ENCODE measurements at regions not wholly inside any gene's neighbourhood (a gene's known extent, or its start where the extent isn't known, plus 50 kb on each side); places are given as distances from the start of the nearest gene placed in this dataset.

DNA sequence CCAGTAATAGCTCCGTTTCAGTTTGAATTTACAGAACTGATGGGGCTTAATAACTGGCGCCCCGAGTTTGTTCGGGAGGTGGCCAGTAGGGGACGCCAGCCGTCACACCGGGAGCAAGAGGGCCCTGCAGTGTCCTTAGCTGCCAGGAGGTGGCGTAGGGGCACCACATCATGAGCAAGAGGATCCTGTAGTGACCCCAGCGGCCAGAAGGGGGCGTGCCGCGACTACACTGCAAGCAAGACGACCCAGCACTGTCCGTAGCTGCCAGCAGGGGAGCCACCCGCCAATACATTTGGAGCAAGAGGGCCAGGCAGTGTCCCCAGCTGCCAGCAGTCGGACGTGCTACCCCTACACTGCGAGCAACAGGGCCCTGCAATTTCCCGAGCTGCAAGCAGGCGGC, 663.7 kb upstream of the B3GAT1 start (continued):
- no peak for TF ChIP-seq FOXP4 (CRISPR knock-in tag; IDR thresholded peaks at IDR 0.05)
- TF ChIP-seq, protein P1, sequence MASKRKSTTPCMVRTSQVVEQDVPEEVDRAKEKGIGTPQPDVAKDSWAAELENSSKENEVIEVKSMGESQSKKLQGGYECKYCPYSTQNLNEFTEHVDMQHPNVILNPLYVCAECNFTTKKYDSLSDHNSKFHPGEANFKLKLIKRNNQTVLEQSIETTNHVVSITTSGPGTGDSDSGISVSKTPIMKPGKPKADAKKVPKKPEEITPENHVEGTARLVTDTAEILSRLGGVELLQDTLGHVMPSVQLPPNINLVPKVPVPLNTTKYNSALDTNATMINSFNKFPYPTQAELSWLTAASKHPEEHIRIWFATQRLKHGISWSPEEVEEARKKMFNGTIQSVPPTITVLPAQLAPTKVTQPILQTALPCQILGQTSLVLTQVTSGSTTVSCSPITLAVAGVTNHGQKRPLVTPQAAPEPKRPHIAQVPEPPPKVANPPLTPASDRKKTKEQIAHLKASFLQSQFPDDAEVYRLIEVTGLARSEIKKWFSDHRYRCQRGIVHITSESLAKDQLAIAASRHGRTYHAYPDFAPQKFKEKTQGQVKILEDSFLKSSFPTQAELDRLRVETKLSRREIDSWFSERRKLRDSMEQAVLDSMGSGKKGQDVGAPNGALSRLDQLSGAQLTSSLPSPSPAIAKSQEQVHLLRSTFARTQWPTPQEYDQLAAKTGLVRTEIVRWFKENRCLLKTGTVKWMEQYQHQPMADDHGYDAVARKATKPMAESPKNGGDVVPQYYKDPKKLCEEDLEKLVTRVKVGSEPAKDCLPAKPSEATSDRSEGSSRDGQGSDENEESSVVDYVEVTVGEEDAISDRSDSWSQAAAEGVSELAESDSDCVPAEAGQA (IDR thresholded peaks at IDR 0.05; ENCODE audit: low read depth), result no peak
- TF ChIP-seq, protein P1 (CRISPR knock-in tag; IDR thresholded peaks at IDR 0.05; ENCODE audit: borderline replicate concordance), result no peak
- no peak for TF ChIP-seq ZNF10 (CRISPR knock-in tag; IDR thresholded peaks at IDR 0.05; ENCODE audit: borderline replicate concordance, low read depth)
- TF ChIP-seq HNRNPLL (IDR thresholded peaks at IDR 0.05; ENCODE audit: low read depth, low read length, poor library complexity, severe bottlenecking), result peak; percentile 30
- TF ChIP-seq, protein P2, sequence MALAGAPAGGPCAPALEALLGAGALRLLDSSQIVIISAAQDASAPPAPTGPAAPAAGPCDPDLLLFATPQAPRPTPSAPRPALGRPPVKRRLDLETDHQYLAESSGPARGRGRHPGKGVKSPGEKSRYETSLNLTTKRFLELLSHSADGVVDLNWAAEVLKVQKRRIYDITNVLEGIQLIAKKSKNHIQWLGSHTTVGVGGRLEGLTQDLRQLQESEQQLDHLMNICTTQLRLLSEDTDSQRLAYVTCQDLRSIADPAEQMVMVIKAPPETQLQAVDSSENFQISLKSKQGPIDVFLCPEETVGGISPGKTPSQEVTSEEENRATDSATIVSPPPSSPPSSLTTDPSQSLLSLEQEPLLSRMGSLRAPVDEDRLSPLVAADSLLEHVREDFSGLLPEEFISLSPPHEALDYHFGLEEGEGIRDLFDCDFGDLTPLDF (CRISPR knock-in tag; IDR thresholded peaks at IDR 0.05), result no peak
- no peak for TF ChIP-seq NFYC (CRISPR knock-in tag; IDR thresholded peaks at IDR 0.05)
- no peak for TF ChIP-seq ZNF510 (CRISPR knock-in tag; IDR thresholded peaks at IDR 0.05; ENCODE audit: low read depth)
- TF ChIP-seq STAG1 (CRISPR knock-in tag; IDR thresholded peaks at IDR 0.05), result peak; percentile 22
- peak; percentile 64; the same call in 1 of the 2 replicates for TF ChIP-seq SETDB1 (CRISPR knock-in tag; IDR thresholded peaks at IDR 0.05; ENCODE audit: borderline replicate concordance)
- TF ChIP-seq IRX3 (CRISPR knock-in tag; IDR thresholded peaks at IDR 0.05; ENCODE audit: borderline replicate concordance, low read depth), result no peak
- peak; percentile 82 for TF ChIP-seq CTCF (CRISPR knock-in tag; IDR thresholded peaks at IDR 0.05)
- 0 out of 2 replicates have a peak, but pooled peaks have one; percentile 10 for TF ChIP-seq SALL1 (CRISPR knock-in tag; IDR thresholded peaks at IDR 0.05)
- TF ChIP-seq, protein P3, sequence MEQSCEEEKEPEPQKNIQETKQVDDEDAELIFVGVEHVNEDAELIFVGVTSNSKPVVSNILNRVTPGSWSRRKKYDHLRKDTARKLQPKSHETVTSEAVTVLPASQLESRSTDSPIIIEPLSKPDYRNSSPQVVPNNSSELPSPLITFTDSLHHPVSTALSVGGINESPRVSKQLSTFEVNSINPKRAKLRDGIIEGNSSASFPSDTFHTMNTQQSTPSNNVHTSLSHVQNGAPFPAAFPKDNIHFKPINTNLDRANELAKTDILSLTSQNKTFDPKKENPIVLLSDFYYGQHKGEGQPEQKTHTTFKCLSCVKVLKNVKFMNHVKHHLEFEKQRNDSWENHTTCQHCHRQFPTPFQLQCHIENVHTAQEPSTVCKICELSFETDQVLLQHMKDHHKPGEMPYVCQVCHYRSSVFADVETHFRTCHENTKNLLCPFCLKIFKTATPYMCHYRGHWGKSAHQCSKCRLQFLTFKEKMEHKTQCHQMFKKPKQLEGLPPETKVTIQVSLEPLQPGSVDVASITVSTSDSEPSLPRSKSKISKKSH (CRISPR knock-in tag; IDR thresholded peaks at IDR 0.05; ENCODE audit: borderline replicate concordance), result 0 out of 2 replicates have a peak, but pooled peaks have one; percentile 25
- no peak for TF ChIP-seq ZNF775 (CRISPR knock-in tag; IDR thresholded peaks at IDR 0.05; ENCODE audit: borderline replicate concordance)
